ENCODE measurements at regions not wholly inside any gene's neighbourhood (a gene's known extent, or its start where the extent isn't known, plus 50 kb on each side); places are given as distances from the start of the nearest gene placed in this dataset.
A peak's percentile ranks its signal among the peaks of the same experiment; 100 is the strongest.

GRCh38 chr17:33776903-33777302, 478.2 kb upstream of the CCL2 start:
- no peak for DNase-seq (ENCODE audit: low read depth, low spot score)
- Histone ChIP-seq H3K36me3 (ENCODE audit: insufficient read depth, insufficient read length, low read length) (no peaks in the 10 kb centered on the region), H3K4me3 (ENCODE audit: insufficient read length, low read depth) (no peak overlapping the region), H3K9me3 (ENCODE audit: insufficient read depth, low read length) (no peaks in the 10 kb centered on the region), H3K4me1 (ENCODE audit: insufficient read depth, insufficient read length) (no peaks in the 10 kb centered on the region), H3K9ac (ENCODE audit: insufficient read length, low read depth) (no peak overlapping the region), H3K27me3 (ENCODE audit: insufficient read depth, insufficient read length) (no peaks in the 10 kb centered on the region)
- TF ChIP-seq YY1 (IDR thresholded peaks at IDR 0.05; ENCODE audit: insufficient read depth, insufficient read length) (no peak), ZNF274 (IDR thresholded peaks at IDR 0.05; ENCODE audit: low read depth, low read length) (no peak), SUZ12 (IDR thresholded peaks at IDR 0.05; ENCODE audit: extremely low read depth, insufficient read depth, insufficient read length) (no peak)

- Histone ChIP-seq H3K4me3 (ENCODE audit: insufficient read length, low read depth) (no peak overlapping the region), H3K9me3 (ENCODE audit: insufficient read depth, low read length) (no peaks in the 10 kb centered on the region), H3K27me3 (ENCODE audit: insufficient read depth, insufficient read length) (no peaks in the 10 kb centered on the region), H3K4me1 (ENCODE audit: insufficient read depth, insufficient read length) (no peaks in the 10 kb centered on the region), H3K36me3 (ENCODE audit: insufficient read depth, insufficient read length, low read length) (no peaks in the 10 kb centered on the region), H3K9ac (ENCODE audit: insufficient read length, low read depth) (no peak overlapping the region)
- no peak for DNase-seq (ENCODE audit: low read depth, low spot score)
- TF ChIP-seq ZNF274 (IDR thresholded peaks at IDR 0.05; ENCODE audit: low read depth, low read length), result no peak
- TF ChIP-seq SUZ12 (IDR thresholded peaks at IDR 0.05; ENCODE audit: extremely low read depth, insufficient read depth, insufficient read length), result no peak
- no peak for TF ChIP-seq YY1 (IDR thresholded peaks at IDR 0.05; ENCODE audit: insufficient read depth, insufficient read length)
These were observed 477.4 kb upstream of the CCL2 start for GRCh38 chr17:33777674-33778073.

- H3K9ac ChIP-seq (ENCODE audit: insufficient read length, low read depth), result no peak overlapping the region
- DNase-seq (ENCODE audit: low read depth, low spot score), result no peak
- H3K27me3 ChIP-seq (ENCODE audit: insufficient read depth, insufficient read length), result no peaks in the 10 kb centered on the region
- no peak overlapping the region for H3K4me3 ChIP-seq (ENCODE audit: insufficient read length, low read depth)
- H3K4me1 ChIP-seq (ENCODE audit: insufficient read depth, insufficient read length), result no peaks in the 10 kb centered on the region
- H3K36me3 ChIP-seq (ENCODE audit: insufficient read depth, insufficient read length, low read length), result no peaks in the 10 kb centered on the region
- no peaks in the 10 kb centered on the region for H3K9me3 ChIP-seq (ENCODE audit: insufficient read depth, low read length)
- TF ChIP-seq ZNF274 (IDR thresholded peaks at IDR 0.05; ENCODE audit: low read depth, low read length), result no peak
- no peak for TF ChIP-seq SUZ12 (IDR thresholded peaks at IDR 0.05; ENCODE audit: extremely low read depth, insufficient read depth, insufficient read length)
- TF ChIP-seq YY1 (IDR thresholded peaks at IDR 0.05; ENCODE audit: insufficient read depth, insufficient read length), result no peak
These were observed 476.4 kb upstream of the CCL2 start for GRCh38 chr17:33778505-33779233.

DNA sequence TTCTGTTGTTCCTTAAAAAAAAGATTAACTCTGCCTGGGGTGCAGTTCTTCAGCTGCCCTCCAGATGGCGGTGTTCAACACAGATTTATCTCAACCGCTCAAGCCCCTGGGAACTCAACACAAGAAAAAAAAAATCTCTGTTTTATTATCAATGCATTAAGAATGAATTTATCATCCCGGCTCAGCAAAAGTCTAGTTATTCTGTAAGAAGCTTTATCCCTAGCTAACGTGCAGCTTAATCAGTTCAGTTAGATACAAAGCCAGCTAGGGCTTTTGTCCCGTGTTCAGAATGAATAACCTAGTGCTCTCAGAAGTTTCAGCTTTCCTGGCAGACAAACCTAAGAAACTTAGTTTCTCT, 475.9 kb upstream of the CCL2 start:
- no peak overlapping the region for H3K4me3 ChIP-seq (ENCODE audit: insufficient read length, low read depth)
- H3K36me3 ChIP-seq (ENCODE audit: insufficient read depth, insufficient read length, low read length), result no peaks in the 10 kb centered on the region
- no peaks in the 10 kb centered on the region for H3K4me1 ChIP-seq (ENCODE audit: insufficient read depth, insufficient read length)
- no peak overlapping the region for H3K9ac ChIP-seq (ENCODE audit: insufficient read length, low read depth)
- H3K27me3 ChIP-seq (ENCODE audit: insufficient read depth, insufficient read length), result no peaks in the 10 kb centered on the region
- DNase-seq (ENCODE audit: low read depth, low spot score), result peak; percentile 44
- H3K9me3 ChIP-seq (ENCODE audit: insufficient read depth, low read length), result no peaks in the 10 kb centered on the region
- TF ChIP-seq YY1 (IDR thresholded peaks at IDR 0.05; ENCODE audit: insufficient read depth, insufficient read length) (no peak), SUZ12 (IDR thresholded peaks at IDR 0.05; ENCODE audit: extremely low read depth, insufficient read depth, insufficient read length) (no peak), ZNF274 (IDR thresholded peaks at IDR 0.05; ENCODE audit: low read depth, low read length) (no peak)

- Histone ChIP-seq H3K4me3 (ENCODE audit: insufficient read length, low read depth) (no peak overlapping the region), H3K9ac (ENCODE audit: insufficient read length, low read depth) (no peak overlapping the region), H3K4me1 (ENCODE audit: insufficient read depth, insufficient read length) (no peaks in the 10 kb centered on the region), H3K27me3 (ENCODE audit: insufficient read depth, insufficient read length) (no peaks in the 10 kb centered on the region), H3K36me3 (ENCODE audit: insufficient read depth, insufficient read length, low read length) (no peaks in the 10 kb centered on the region), H3K9me3 (ENCODE audit: insufficient read depth, low read length) (no peaks in the 10 kb centered on the region)
- TF ChIP-seq YY1 (IDR thresholded peaks at IDR 0.05; ENCODE audit: insufficient read depth, insufficient read length) (no peak), ZNF274 (IDR thresholded peaks at IDR 0.05; ENCODE audit: low read depth, low read length) (no peak)
- no peak for DNase-seq (ENCODE audit: low read depth, low spot score)
These were observed 469.8 kb upstream of the CCL2 start for GRCh38 chr17:33785281-33785680.

GRCh38 chr17:33786478-33786877, 468.6 kb upstream of the CCL2 start:
- TF ChIP-seq SUZ12 (IDR thresholded peaks at IDR 0.05; ENCODE audit: extremely low read depth, insufficient read depth, insufficient read length) (no peak), YY1 (IDR thresholded peaks at IDR 0.05; ENCODE audit: insufficient read depth, insufficient read length) (no peak), ZNF274 (IDR thresholded peaks at IDR 0.05; ENCODE audit: low read depth, low read length) (no peak)
- Histone ChIP-seq H3K27me3 (ENCODE audit: insufficient read depth, insufficient read length) (no peaks in the 10 kb centered on the region), H3K36me3 (ENCODE audit: insufficient read depth, insufficient read length, low read length) (no peaks in the 10 kb centered on the region), H3K4me3 (ENCODE audit: insufficient read length, low read depth) (no peak overlapping the region), H3K9ac (ENCODE audit: insufficient read length, low read depth) (no peak overlapping the region), H3K9me3 (ENCODE audit: insufficient read depth, low read length) (no peaks in the 10 kb centered on the region), H3K4me1 (ENCODE audit: insufficient read depth, insufficient read length) (no peaks in the 10 kb centered on the region)
- no peak for DNase-seq (ENCODE audit: low read depth, low spot score)

DNA sequence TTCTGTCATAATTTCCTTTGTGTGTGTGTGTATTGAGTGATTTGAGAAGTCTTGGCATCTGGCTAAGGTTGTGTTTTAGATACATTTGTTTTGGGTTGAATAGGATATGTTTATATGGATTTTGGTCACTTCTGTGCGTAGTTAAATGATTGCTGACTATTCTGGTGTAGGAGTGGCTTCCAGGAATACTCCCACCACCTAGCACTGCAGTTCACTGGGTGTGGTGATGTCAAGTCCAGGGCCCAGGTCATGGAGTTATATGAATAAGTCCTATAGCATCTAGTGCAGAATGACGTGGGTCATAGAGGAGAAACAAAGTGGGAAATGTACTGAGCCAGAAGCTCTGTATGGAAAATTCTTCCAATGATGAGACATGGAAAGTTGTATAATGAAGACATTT, 465.4 kb upstream of the CCL2 start:
- no peak for DNase-seq (ENCODE audit: low read depth, low spot score)
- Histone ChIP-seq H3K9ac (ENCODE audit: insufficient read length, low read depth) (no peak overlapping the region), H3K36me3 (ENCODE audit: insufficient read depth, insufficient read length, low read length) (no peaks in the 10 kb centered on the region), H3K9me3 (ENCODE audit: insufficient read depth, low read length) (no peaks in the 10 kb centered on the region; the same call in 1 of the 2 replicates), H3K4me1 (ENCODE audit: insufficient read depth, insufficient read length) (no peaks in the 10 kb centered on the region), H3K27me3 (ENCODE audit: insufficient read depth, insufficient read length) (no peaks in the 10 kb centered on the region), H3K4me3 (ENCODE audit: insufficient read length, low read depth) (no peak overlapping the region)
- TF ChIP-seq ZNF274 (IDR thresholded peaks at IDR 0.05; ENCODE audit: low read depth, low read length), result no peak
- TF ChIP-seq YY1 (IDR thresholded peaks at IDR 0.05; ENCODE audit: insufficient read depth, insufficient read length), result no peak
- no peak for TF ChIP-seq SUZ12 (IDR thresholded peaks at IDR 0.05; ENCODE audit: extremely low read depth, insufficient read depth, insufficient read length)
